ENCODE measurements at regions not wholly inside any gene's neighbourhood (a gene's known extent, or its start where the extent isn't known, plus 50 kb on each side); places are given as distances from the start of the nearest gene placed in this dataset.

- no peak overlapping the region for H3K14ac ChIP-seq (ENCODE audit: low read length)
- H2BK120ac ChIP-seq (ENCODE audit: insufficient read depth, low read length, poor library complexity): no peak overlapping the region
- no peak overlapping the region for H2AK5ac ChIP-seq (ENCODE audit: low read length)
- no peak overlapping the region for H2BK12ac ChIP-seq (ENCODE audit: low read length)
- H3K36me3 ChIP-seq (ENCODE audit: control insufficient read depth in 1 of 2, insufficient read depth in 2 of 2, low read length in 2 of 2): no peaks in the 10 kb centered on the region
- no peaks in the 10 kb centered on the region for H3K79me2 ChIP-seq (ENCODE audit: control insufficient read depth, insufficient read depth, low read length, poor library complexity)
- H4K12ac ChIP-seq (ENCODE audit: low read depth, low read length): no peak overlapping the region
- no peaks in the 10 kb centered on the region for H3K79me1 ChIP-seq (ENCODE audit: low read length)
- no peak overlapping the region for H3K9ac ChIP-seq (ENCODE audit: low read length)
- H4K91ac ChIP-seq (ENCODE audit: low read depth, low read length): no peak overlapping the region
- WGBS (ENCODE audit: extremely low coverage, insufficient coverage, insufficient read length): no CpG with 5 or more reads among the region's 15 CpGs
- no peak overlapping the region for H3K23ac ChIP-seq (ENCODE audit: low read length)
- no peaks in the 10 kb centered on the region for H3K4me1 ChIP-seq (ENCODE audit: control insufficient read depth in 1 of 2, insufficient read depth in 2 of 2, low read length in 2 of 2)
- no peak overlapping the region for H2AFZ ChIP-seq (ENCODE audit: insufficient read depth, low read length, poor library complexity)
- peaks cover 1% of the 10 kb centered on the region for H3K9me3 ChIP-seq (ENCODE audit: insufficient read depth, low read depth, low read length)
- H2BK5ac ChIP-seq (ENCODE audit: low read depth, low read length, poor library complexity): no peak overlapping the region
- H3K4ac ChIP-seq (ENCODE audit: low read depth, low read length): no peak overlapping the region
- no peaks in the 10 kb centered on the region for H3K27me3 ChIP-seq (ENCODE audit: insufficient read depth, low read length)
- no peak overlapping the region for H3K18ac ChIP-seq (ENCODE audit: low read length)
- DNase-seq: no peak
- H3K4me3 ChIP-seq (ENCODE audit: low read depth, low read length): no peak overlapping the region
- H4K8ac ChIP-seq (ENCODE audit: low read depth, low read length): no peak overlapping the region
- H3K4me2 ChIP-seq (ENCODE audit: low read length): no peak overlapping the region
- H3K27ac ChIP-seq (ENCODE audit: low read depth, low read length): no peak overlapping the region
Observed at GRCh38 chr16:55008836-55009510, 78.3 kb downstream of the IRX5 start.

- Histone ChIP-seq H3K9ac (ENCODE audit: low read length) (no peak overlapping the region), H3K23ac (ENCODE audit: low read length) (no peak overlapping the region), H2AFZ (ENCODE audit: insufficient read depth, low read length, poor library complexity) (no peak overlapping the region), H3K4me1 (ENCODE audit: control insufficient read depth in 1 of 2, insufficient read depth in 2 of 2, low read length in 2 of 2) (no peaks in the 10 kb centered on the region), H3K27me3 (ENCODE audit: insufficient read depth, low read length) (no peaks in the 10 kb centered on the region), H2AK5ac (ENCODE audit: low read length) (no peak overlapping the region), H4K91ac (ENCODE audit: low read depth, low read length) (no peak overlapping the region), H3K79me1 (ENCODE audit: low read length) (no peaks in the 10 kb centered on the region), H3K36me3 (ENCODE audit: control insufficient read depth in 1 of 2, insufficient read depth in 2 of 2, low read length in 2 of 2) (no peaks in the 10 kb centered on the region), H3K14ac (ENCODE audit: low read length) (no peak overlapping the region), H3K4ac (ENCODE audit: low read depth, low read length) (no peak overlapping the region), H3K79me2 (ENCODE audit: control insufficient read depth, insufficient read depth, low read length, poor library complexity) (no peaks in the 10 kb centered on the region), H2BK120ac (ENCODE audit: insufficient read depth, low read length, poor library complexity) (no peak overlapping the region), H4K12ac (ENCODE audit: low read depth, low read length) (no peak overlapping the region), H3K18ac (ENCODE audit: low read length) (no peak overlapping the region), H3K9me3 (ENCODE audit: insufficient read depth, low read depth, low read length) (peaks cover 1% of the 10 kb centered on the region), H2BK5ac (ENCODE audit: low read depth, low read length, poor library complexity) (no peak overlapping the region), H3K4me2 (ENCODE audit: low read length) (no peak overlapping the region), H4K8ac (ENCODE audit: low read depth, low read length) (no peak overlapping the region), H2BK12ac (ENCODE audit: low read length) (no peak overlapping the region), H3K27ac (ENCODE audit: low read depth, low read length) (no peak overlapping the region), H3K4me3 (ENCODE audit: low read depth, low read length) (no peak overlapping the region)
- no peak for DNase-seq
- whole genome bisulfite sequencing (ENCODE audit: extremely low coverage, insufficient coverage, insufficient read length): no CpG with 5 or more reads among the region's 10 CpGs
Observed at GRCh38 chr16:55009581-55009980, 78.9 kb downstream of the IRX5 start.

GRCh38 chr16:55010492-55011160 lies 80.0 kb downstream of the IRX5 start:
- H3K79me2 ChIP-seq (ENCODE audit: control insufficient read depth, insufficient read depth, low read length, poor library complexity): no peaks in the 10 kb centered on the region
- no peak overlapping the region for H2BK120ac ChIP-seq (ENCODE audit: insufficient read depth, low read length, poor library complexity)
- DNase-seq: no peak
- H3K4me3 ChIP-seq (ENCODE audit: low read depth, low read length): no peak overlapping the region
- no peak overlapping the region for H4K91ac ChIP-seq (ENCODE audit: low read depth, low read length)
- H3K14ac ChIP-seq (ENCODE audit: low read length): no peak overlapping the region
- H3K9me3 ChIP-seq (ENCODE audit: insufficient read depth, low read depth, low read length): peaks cover 1% of the 10 kb centered on the region
- no peak overlapping the region for H3K18ac ChIP-seq (ENCODE audit: low read length)
- no peak overlapping the region for H4K8ac ChIP-seq (ENCODE audit: low read depth, low read length)
- no peak overlapping the region for H4K12ac ChIP-seq (ENCODE audit: low read depth, low read length)
- no peak overlapping the region for H2BK12ac ChIP-seq (ENCODE audit: low read length)
- no peaks in the 10 kb centered on the region for H3K27me3 ChIP-seq (ENCODE audit: insufficient read depth, low read length)
- no CpG with 5 or more reads among the region's 14 CpGs for WGBS (ENCODE audit: extremely low coverage, insufficient coverage, insufficient read length)
- no peak overlapping the region for H3K27ac ChIP-seq (ENCODE audit: low read depth, low read length)
- H3K4me1 ChIP-seq (ENCODE audit: control insufficient read depth in 1 of 2, insufficient read depth in 2 of 2, low read length in 2 of 2): no peaks in the 10 kb centered on the region
- H2BK5ac ChIP-seq (ENCODE audit: low read depth, low read length, poor library complexity): no peak overlapping the region
- H3K36me3 ChIP-seq (ENCODE audit: control insufficient read depth in 1 of 2, insufficient read depth in 2 of 2, low read length in 2 of 2): no peaks in the 10 kb centered on the region
- H2AK5ac ChIP-seq (ENCODE audit: low read length): no peak overlapping the region
- no peak overlapping the region for H2AFZ ChIP-seq (ENCODE audit: insufficient read depth, low read length, poor library complexity)
- H3K79me1 ChIP-seq (ENCODE audit: low read length): no peaks in the 10 kb centered on the region
- H3K4ac ChIP-seq (ENCODE audit: low read depth, low read length): no peak overlapping the region
- no peak overlapping the region for H3K4me2 ChIP-seq (ENCODE audit: low read length)
- H3K9ac ChIP-seq (ENCODE audit: low read length): no peak overlapping the region
- no peak overlapping the region for H3K23ac ChIP-seq (ENCODE audit: low read length)

- Histone ChIP-seq H2BK120ac (ENCODE audit: insufficient read depth, low read length, poor library complexity) (no peak overlapping the region), H3K27me3 (ENCODE audit: insufficient read depth, low read length) (no peaks in the 10 kb centered on the region), H3K9ac (ENCODE audit: low read length) (no peak overlapping the region), H3K4ac (ENCODE audit: low read depth, low read length) (no peak overlapping the region), H3K14ac (ENCODE audit: low read length) (no peak overlapping the region), H4K8ac (ENCODE audit: low read depth, low read length) (no peak overlapping the region), H3K9me3 (ENCODE audit: insufficient read depth, low read depth, low read length) (peaks cover 1% of the 10 kb centered on the region), H2BK5ac (ENCODE audit: low read depth, low read length, poor library complexity) (no peak overlapping the region), H2AFZ (ENCODE audit: insufficient read depth, low read length, poor library complexity) (no peak overlapping the region), H3K23ac (ENCODE audit: low read length) (no peak overlapping the region), H3K79me2 (ENCODE audit: control insufficient read depth, insufficient read depth, low read length, poor library complexity) (no peaks in the 10 kb centered on the region), H2AK5ac (ENCODE audit: low read length) (no peak overlapping the region), H3K18ac (ENCODE audit: low read length) (no peak overlapping the region), H3K79me1 (ENCODE audit: low read length) (no peaks in the 10 kb centered on the region), H3K4me1 (ENCODE audit: control insufficient read depth in 1 of 2, insufficient read depth in 2 of 2, low read length in 2 of 2) (no peaks in the 10 kb centered on the region), H2BK12ac (ENCODE audit: low read length) (no peak overlapping the region), H3K4me2 (ENCODE audit: low read length) (no peak overlapping the region), H4K12ac (ENCODE audit: low read depth, low read length) (no peak overlapping the region), H3K4me3 (ENCODE audit: low read depth, low read length) (no peak overlapping the region), H3K36me3 (ENCODE audit: control insufficient read depth in 1 of 2, insufficient read depth in 2 of 2, low read length in 2 of 2) (no peaks in the 10 kb centered on the region), H4K91ac (ENCODE audit: low read depth, low read length) (no peak overlapping the region), H3K27ac (ENCODE audit: low read depth, low read length) (no peak overlapping the region)
- no CpG with 5 or more reads among the region's 2 CpGs for WGBS (ENCODE audit: extremely low coverage, insufficient coverage, insufficient read length)
- DNase-seq: no peak
Observed at GRCh38 chr16:55012362-55012761, 81.7 kb downstream of the IRX5 start.
